Left lobe of liver (tissue), 2 donors: ENCODE measurements at regions not wholly inside any gene's neighbourhood (a gene's known extent, or its start where the extent isn't known, plus 50 kb on each side); places are given as distances from the start of the nearest gene placed in this dataset.
"Not testable (repeated sequence)": the region's sequence is repeated elsewhere in the genome, so short reads cannot be mapped to it uniquely, and the experiment has no call there.

ENCODE experiments used
- ATAC-seq: fragments of 200-7000 bp; cut with Tn5 transposase; one replicate; pipeline ENCODE4 v1.9.1; 2020; ENCODE audit warnings: mild to moderate bottlenecking, moderate library complexity
- DNase-seq: peaks from one replicate; pipeline ENCODE4 v3.0.0-alpha.2; 2020; ENCODE audit warnings: low spot score
- donor health status: DM: no; HTN: no; CAD: no; lungs with moderate emphysema.
- donor health status: DM: no; HTN: yes; CAD: no.

DNA sequence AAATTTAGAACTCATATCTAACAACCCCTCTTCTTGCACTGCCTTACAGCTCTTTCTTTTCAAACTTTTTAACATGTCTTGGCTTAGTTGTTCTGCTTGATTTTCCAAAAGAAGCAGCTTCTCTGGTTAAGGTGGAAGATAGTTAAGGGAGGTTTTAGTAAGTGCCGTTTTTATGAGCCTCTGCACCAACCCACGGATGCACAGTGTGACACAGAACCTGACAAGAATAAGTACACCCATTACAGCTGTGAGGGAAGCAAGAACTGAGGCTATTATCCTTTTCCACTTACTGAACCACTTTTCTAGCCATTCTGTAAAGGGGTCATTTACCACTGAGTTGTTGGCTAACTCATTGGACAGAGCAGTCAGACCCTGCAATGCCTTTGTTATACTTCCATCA lies 336.0 kb upstream of the PCDH10 start:
- not testable (repeated sequence) for DNase-seq, ATAC-seq

GRCh38 chr4:132818091-132818490 lies 331.0 kb upstream of the PCDH10 start:
- DNase-seq (no peak), ATAC-seq (no peak)

- ATAC-seq (no peak), DNase-seq (no peak)
Observed at GRCh38 chr4:132823419-132823818, 325.7 kb upstream of the PCDH10 start.

GRCh38 chr4:132824761-132825160 lies 324.3 kb upstream of the PCDH10 start:
- DNase-seq (no peak), ATAC-seq (no peak)

- ATAC-seq: no peak
- no peak for DNase-seq
Observed at GRCh38 chr4:132827522-132827921, 321.6 kb upstream of the PCDH10 start.

GRCh38 chr4:132838244-132838643 lies 310.9 kb upstream of the PCDH10 start:
- DNase-seq (no peak), ATAC-seq (no peak)

GRCh38 chr4:132839070-132839469 lies 310.0 kb upstream of the PCDH10 start:
- no peak for ATAC-seq
- DNase-seq: no peak

DNA sequence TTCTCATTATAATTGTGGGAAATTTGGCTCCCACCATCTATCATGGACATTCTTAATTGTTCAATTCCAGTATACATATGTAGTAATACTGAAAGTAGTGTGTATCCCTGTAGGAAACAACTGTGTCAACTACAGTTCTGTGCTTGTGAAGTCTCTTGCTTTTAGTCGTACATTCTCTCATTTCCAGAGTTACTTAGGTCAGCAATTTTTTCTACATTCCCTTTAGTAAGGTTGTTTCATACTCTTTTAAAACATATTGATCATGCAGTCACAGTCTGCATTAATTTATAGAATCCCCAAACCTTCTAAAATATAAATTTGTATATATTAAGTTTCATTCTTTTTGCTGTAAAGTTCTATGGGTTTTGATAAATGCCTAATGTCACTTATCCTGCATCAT lies 289.2 kb upstream of the PCDH10 start:
- ATAC-seq: no peak
- DNase-seq: no peak

DNA sequence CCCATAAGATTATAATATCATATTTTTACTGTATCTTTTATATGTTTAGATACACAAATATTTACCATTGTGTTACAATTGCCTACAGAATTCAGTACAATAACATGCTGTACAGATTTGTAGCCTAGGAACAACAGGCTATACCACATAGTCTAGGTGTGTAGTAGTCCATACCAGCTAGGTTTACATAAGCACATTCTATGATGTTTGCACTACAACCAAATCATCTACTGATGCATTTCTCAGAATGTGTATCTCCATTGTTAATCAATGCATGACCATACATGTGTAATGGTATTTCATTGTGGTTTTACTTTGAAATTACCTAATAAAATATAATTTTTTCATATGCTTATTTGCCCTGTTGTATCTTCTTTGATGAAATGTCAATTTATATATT lies 288.1 kb upstream of the PCDH10 start:
- DNase-seq (no peak), ATAC-seq (no peak)

DNA sequence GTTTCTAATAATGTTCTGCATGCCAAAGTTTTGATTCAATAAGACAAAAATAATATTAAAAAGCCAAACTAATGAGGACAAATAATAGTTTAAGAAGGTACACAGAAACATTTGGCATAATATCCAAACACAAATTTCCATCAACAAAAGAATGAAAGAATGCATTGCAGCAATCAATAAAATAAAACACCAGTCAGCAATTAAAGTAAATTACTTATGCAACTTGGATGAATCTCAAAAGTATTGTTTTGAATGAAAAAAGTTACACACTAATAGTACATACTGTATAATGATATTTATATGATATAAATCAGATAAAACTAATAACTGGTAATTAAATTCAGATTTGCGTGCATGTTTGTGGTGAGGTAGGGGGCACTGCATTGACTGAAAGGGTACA lies 285.5 kb upstream of the PCDH10 start:
- ATAC-seq (no peak), DNase-seq (no peak)

DNA sequence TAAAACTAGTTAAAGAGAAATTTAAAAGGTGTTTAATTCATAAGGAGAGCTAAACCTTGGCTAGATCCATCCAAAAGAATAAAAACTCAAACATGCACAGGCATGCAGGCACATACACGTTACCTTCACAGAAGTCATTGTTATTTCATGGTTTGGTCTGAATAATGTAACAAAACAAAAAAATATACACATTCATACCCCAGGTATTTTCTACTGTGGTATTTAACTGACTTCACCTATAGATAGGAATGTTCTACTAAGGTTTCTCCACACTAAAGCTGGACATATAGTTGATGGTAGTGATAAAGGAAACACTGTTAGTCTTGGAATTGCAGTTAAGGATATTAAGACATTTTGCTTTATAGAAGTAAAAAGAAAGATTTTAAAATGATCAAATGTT lies 283.6 kb upstream of the PCDH10 start:
- DNase-seq (no peak), ATAC-seq (no peak)

DNA sequence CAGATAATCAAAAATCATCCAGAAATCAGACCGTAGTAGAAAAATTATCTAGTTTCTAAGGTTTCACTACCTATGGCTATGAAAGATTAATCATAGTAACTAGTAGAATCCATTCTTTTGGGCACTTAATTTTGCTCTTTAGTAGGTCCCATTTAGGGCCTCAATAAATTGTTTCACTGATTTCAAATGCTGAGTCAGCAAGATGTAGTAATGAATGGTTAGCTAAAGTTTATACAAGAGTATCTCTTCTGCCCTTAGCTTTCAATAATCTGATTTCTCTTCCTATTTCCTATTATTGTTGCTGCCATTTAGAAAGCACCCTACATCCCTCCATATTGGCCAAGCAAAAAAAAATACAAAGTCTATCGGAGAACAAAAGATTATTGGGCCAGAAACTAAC lies 283.2 kb upstream of the PCDH10 start:
- no peak for DNase-seq
- no peak for ATAC-seq

- no peak for ATAC-seq
- DNase-seq: no peak
Observed at GRCh38 chr4:132866616-132867015, 282.5 kb upstream of the PCDH10 start.

DNA sequence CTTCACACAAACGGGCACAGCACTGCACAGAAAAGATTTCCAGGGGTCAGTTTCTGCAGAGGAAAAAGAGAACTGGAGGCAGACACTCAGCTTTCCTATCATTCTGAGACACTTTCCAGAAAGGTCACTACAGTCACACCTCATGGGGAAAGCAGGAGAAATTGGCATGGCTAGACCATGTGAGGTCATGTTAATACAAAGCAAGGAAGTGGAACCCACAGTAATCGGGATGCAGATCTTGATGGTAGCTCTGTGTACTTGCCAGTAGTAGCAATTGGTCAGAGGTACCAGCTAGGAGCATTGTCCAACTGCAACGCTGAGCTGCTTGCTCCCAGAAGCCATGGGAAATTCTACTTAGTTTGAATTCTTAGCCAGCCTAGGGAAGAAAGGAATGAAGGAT lies 255.3 kb upstream of the PCDH10 start:
- no peak for ATAC-seq
- DNase-seq: no peak

GRCh38 chr4:132901224-132901623 lies 247.9 kb upstream of the PCDH10 start:
- DNase-seq (no peak), ATAC-seq (no peak)

- DNase-seq (no peak), ATAC-seq (no peak)
Observed at GRCh38 chr4:132910229-132910748, 238.8 kb upstream of the PCDH10 start.

- DNase-seq (no peak), ATAC-seq (no peak)
Observed at GRCh38 chr4:132918096-132918495, 231.0 kb upstream of the PCDH10 start.

- ATAC-seq: no peak
- DNase-seq: no peak
Observed at GRCh38 chr4:132923516-132923915, 225.6 kb upstream of the PCDH10 start.

DNA sequence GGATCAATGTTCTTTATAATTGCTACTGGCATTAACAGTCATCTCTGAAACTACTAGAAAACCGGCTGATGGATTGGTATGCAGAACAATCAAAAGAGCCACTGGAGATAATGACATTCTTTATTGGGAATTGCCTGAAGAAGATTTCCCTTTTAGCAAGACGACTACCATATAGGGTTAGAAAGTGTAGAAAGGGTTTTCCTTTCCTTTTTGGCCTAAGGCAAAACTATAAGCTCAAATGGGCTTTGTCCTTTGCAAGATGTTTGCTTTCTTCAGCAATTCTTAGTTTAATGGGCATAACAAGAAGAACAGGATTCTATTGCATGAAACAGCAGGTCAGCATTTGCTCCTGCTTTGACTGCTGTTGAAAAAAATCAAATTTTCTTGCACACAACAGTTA lies 214.2 kb upstream of the PCDH10 start:
- DNase-seq: no peak
- ATAC-seq: no peak

- DNase-seq (no peak), ATAC-seq (no peak)
Observed at GRCh38 chr4:132955146-132955545, 193.9 kb upstream of the PCDH10 start.

DNA sequence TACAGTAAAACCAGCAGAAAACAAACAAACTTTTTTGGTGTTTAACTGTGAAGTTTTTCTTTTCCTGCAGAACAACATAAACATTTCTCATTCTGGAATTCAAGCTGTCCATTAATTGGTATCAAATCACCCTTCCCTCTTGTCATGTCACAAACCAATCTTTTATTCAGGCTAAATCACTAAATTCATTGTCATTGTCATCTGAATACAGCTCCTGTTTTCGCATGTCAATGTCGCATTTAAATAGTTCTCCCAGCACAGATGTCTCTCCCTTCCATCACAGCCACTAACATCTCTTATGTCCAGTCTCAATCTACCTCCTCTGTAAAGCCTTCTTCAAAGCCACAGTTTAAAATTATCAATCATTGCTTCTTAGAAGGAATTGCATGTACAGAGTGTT lies 192.1 kb upstream of the PCDH10 start:
- DNase-seq (no peak), ATAC-seq (no peak)

DNA sequence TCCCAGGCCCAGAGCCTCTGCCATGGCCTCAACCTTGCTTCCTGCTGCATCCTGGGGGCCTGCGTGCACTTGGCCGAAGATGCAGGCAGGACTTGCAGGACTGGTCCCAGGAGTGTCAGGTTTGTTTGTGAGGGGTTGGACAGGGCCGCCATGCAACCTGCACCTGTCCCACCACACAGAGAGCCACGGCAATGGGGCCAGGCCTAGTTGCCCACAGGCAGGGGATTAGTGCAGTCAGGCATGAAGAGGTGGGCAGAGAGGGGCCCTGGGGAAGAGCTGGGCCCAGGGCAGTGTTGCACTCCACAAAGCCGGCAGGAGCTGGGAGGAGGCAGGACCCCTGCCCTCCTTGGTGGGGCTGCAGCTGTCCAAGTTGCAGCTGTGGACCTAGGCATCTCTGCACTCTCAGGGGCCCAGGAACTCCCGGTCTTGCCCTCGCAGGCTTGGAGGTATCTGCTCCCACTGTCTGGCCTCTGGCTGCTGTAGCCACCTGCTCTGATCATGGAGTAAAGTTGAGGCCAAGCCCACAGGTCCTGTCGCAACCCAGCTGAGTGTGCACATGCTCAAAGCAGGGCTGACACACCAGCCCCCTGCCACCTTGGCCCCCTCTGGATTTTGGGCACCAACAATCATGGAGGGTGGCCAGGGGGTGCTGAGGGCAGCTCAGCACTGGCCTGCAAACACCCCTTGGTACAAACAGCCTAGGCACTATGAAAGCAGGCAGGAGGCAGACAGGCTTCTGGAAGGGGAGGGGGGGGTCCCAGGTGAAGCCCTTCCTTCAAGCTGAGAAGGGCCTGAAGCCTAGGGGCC lies 190.4 kb upstream of the PCDH10 start:
- DNase-seq (no peak), ATAC-seq (no peak)

DNA sequence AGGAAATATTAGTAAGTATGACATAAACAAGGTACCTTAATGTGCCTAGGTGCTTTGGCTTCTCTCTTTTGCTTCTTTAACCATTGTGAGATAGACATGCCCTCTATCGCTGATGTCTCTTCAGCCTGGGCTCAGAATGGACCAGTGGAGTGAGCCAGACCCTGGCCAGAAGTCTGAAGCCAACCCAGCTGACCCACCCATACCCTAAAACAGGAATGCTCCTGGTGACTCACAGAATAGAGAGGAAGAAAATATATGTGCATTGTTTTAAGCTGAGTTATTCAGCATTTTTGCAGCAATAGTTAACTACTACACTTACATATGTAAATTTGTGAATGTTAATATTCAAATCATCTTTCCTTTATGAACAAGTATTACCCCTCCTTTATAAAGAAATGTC lies 167.5 kb upstream of the PCDH10 start:
- DNase-seq (no peak), ATAC-seq (no peak)
